Right ventricle myocardium inferior (tissue), 1 donor: ENCODE measurements at regions not wholly inside any gene's neighbourhood (a gene's known extent, or its start where the extent isn't known, plus 50 kb on each side); places are given as distances from the start of the nearest gene placed in this dataset.

Source experiments
- ATAC-seq: fragments of 200-7000 bp; cut with Tn5 transposase; one replicate; pipeline ENCODE4 v1.9.1; 2020; ENCODE audit warnings: mild to moderate bottlenecking, moderate library complexity
- DNase-seq: peaks from one replicate; pipeline ENCODE4 v3.0.0; 2021; ENCODE audit errors: missing footprints
- intact Hi-C: fragments of 100-400 bp; cut with DNase I; formaldehyde crosslinking; loops from one replicate; pipeline ENCODE4 v1.11.0; 2022
- donor health status: DM: no; HTN: yes; CAD: no; lungs with severe emphysema.

DNA sequence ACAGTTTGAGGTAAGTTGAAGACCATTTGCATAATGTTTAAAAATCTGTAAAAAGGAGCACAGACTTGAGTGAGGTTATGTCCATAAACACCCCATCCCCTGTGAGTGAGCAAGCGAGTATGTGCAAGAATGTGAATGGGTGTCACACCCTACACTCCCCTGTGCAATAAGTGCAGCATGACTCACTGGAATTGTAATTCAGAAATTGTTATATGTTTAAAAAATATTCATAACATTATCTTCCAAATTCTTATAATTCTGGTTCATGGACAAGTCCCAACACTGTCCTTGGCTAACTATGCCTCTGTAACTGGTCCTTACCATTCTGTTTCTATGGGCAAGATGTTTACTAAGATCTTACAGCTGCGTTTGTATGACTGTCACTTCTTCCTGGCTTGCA, 207.8 kb upstream of the FAR2 start:
- ATAC-seq = no peak
- DNase-seq = no peak
- intact Hi-C loops = no loop called here

DNA sequence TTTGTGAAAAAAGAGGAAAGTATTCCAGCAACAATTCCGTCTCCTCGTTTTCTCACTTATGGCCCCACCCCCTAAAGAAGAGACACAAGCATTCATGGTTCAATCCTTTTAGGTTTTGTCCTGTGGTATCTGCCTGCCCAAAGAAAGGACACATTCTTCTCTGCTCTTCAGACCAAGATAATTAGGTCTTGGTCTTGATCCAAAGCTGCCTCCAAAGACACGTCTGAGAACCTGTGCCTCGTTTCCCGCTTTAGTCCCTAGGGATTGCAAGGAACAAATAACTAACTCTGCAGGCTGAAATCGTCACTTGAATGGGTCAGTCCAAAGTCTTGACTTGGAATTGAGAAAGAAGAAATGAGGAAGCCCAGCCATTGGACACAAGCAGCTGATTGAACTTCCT, 202.7 kb upstream of the FAR2 start:
- no peak for ATAC-seq
- intact Hi-C loops = no loop called here
- no peak for DNase-seq

DNA sequence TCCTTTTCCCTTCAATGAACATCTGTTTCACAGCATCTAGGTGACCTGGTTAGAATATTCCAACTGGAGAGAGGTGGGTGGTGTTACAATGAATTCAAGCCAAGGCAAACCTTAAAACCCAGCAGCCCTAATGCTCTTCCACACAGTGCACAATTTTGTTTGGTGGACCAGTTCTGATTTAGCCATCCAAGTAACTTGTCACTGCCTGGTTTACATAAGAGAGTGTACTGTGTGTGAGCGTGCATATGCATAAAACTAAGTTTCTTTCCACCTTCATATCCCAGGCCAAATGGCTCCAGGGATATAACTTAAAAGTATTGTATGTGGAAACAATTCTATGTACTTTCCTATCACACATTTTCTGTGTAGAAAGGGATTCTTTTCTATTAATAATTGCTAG, 200.4 kb upstream of the FAR2 start:
- no peak for ATAC-seq

DNA sequence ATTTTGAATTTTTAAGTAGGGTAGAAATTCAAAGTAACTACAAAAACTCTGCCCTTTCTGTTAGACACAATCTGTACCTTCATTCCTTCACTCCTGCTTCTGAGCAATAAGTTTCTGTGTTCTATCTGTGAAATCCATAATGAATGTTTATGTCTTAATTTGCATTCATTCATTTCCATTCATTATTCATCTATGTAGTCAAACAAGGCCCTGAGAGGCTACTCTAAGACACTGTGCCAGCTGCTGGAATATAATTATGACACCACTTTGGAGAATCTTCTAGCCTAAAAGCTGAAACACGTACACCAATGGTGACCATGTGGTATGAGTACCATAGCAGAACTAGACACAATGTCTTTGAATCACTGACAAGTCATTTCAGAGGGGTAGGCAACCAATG, 199.9 kb upstream of the FAR2 start:
- intact Hi-C loops = no loop called here
- DNase-seq (no peak), ATAC-seq (no peak)

More for the DNA sequence above, 200.4 kb upstream of the FAR2 start:
- no peak for DNase-seq
- intact Hi-C loops = no loop called here

DNA sequence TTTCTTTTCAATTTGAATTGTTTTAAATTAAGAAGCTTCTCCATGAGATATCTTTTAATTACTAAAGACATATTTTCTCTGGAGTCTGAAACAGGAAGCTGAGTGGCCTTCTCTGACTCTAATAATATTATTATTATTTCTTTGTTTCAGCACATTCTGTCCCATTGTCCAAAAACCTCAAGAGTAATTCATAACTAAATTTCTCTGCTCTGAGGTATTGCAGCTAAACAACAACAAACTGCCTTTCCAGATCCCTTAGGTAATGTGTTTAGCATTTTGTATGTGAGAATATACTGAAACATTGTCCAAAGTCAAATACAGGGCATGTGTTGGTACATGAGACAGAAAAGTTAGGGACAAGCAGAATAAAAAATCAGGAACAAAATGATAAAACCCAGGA, 199.0 kb upstream of the FAR2 start:
- DNase-seq (no peak), ATAC-seq (no peak)
- intact Hi-C loops = no loop called here

DNA sequence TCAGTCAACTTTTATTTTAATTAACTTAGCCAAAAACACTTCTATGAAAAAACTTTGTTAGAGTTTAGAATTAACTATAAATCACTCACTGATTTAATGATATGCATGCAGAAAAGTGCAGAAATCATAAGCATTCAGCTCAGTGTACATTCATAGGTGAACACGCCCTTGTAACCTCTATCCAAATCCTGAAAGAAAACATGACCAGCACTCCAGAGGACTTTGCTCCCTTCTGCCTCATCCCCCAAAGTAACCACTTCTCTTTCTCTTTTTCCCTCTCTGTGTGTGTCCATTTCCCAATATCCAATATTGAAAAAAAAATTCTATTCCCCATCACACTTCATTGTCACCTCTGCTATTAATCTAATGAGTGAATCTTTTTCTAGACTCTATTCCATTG, 197.1 kb upstream of the FAR2 start:
- DNase-seq (no peak), ATAC-seq (no peak)
- intact Hi-C loops = no loop called here

DNA sequence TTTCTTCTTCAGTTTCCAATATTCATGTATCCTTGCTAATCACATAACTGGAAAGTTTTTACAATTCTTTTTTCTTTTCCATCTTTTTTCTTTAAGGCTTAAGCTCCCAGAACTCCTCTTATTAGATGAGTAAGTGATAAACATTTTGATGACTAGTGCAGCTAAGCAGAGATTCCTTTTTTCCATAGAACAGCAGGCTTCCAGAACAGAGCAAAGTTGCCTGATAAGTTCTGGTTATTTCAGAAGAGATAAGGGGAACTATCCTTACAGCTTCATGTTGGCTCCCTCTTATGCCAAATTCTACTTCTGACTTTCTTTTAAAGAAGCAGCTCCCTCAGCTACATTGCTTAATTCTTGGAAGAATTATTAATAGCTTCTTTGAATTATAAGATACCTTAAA, 194.7 kb upstream of the FAR2 start:
- intact Hi-C loops = no loop called here
- ATAC-seq (no peak), DNase-seq (no peak)

DNA sequence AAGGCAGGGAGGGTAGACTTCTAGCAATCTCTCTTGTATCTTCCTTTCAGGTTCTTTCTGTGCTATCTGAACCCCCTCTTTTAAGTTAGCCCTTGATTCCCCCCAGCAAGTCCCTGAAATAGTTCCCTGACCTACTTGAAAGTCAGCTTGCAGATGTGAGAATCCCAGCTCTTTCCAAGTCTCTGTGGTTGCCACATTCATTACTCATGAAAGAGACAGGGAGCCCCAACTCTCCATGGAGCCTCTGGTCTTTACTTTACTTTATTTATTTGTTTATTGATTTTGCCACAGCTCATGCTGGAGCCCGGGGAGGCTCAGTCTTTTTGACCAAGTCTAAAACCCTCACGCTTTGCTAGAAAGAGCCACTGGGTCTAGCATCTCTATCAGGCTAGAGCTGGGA, 193.6 kb upstream of the FAR2 start:
- ATAC-seq (no peak), DNase-seq (no peak)
- intact Hi-C loops = no loop called here

DNA sequence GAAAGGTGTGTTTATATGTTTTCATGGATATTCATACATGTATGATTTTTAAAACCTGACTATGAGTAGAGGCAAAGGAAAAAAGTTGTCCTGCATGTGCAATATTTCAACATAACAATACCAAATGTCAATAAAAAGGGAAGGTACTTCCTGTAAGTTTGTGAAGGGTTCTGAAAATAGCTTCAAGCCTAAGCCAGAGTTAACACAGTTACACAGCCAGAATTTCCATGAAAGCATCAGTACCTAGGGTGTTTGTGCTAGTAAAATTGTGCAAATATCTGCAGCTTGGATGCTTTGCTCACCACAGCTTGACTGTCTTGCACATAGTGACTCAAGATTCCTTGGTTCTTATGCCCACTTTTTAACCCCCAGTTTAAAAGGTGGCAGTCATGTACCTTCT, 193.1 kb upstream of the FAR2 start:
- DNase-seq = no peak
- intact Hi-C loops = no loop called here
- no peak for ATAC-seq

DNA sequence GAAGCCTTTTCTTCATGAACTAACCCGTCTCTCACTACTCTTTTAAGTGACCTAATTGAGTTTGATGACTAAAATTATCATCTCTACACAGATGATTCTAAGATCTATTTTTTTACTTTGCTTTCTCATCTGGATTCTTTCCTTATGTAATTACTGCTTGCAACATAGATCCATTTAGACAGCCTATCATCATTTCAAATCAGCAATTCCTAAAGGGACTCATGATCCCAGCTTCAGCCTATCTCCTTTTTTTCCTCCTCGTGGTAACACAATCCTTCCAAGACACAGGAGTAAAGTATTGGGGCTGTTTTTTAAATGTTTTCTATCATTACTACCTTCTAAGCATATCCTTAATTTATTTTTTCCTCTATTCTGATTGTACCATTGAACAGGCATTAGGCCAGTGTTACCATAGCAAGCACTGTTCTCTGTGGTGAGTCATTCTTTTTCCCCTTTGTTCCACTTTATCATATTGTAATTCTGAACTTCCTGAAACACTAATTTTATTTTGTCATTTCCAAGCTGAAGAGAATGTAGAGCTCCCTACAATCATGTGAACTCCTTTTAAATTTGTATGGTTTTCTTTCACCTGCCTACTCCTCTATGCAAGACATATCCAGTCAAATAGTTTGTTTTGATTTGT, 190.4 kb upstream of the FAR2 start:
- ATAC-seq = no peak
- no peak for DNase-seq
- intact Hi-C loops = no loop called here

DNA sequence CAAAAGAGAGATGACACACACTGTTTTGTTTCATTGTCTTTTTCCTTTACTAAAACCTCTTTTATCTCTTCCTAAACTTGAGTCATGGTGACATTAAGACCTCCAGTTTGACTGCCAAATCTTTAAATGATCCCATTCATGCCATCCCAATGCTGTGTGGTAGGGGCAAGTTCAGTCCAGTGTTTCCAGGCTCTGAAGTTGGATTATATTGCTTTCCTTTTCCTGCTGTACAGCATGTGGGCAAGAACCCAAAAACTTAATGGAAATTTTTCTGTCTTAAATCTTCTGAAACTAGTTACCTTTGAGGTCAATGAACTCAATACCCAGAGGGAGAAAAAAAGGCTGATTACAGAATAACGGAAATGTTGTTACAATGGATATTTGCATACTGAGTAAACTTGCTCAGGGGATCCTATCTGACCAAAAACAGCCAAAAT, 187.1 kb upstream of the FAR2 start:
- intact Hi-C loops = no loop called here
- ATAC-seq (no peak), DNase-seq (no peak)

DNA sequence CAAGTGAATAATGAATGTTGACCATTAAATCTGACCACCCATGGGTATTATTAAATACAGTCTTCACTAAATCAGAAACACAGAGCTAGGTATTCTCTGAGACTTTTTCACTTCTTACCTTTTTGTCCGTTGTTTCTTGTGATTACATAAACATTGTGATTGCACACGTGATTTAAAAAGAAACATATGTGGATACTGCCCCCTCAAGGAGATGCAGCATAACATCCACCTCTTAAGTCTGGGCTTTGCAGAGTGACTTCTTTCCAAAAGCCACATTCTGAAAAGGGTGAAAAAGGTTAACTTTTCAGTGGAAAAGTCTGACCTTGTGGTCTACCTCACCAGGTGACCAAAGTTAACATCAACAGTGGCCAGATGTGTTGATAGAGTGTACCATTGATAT, 185.5 kb upstream of the FAR2 start:
- intact Hi-C loops = no loop called here
- ATAC-seq (no peak), DNase-seq (no peak)

DNA sequence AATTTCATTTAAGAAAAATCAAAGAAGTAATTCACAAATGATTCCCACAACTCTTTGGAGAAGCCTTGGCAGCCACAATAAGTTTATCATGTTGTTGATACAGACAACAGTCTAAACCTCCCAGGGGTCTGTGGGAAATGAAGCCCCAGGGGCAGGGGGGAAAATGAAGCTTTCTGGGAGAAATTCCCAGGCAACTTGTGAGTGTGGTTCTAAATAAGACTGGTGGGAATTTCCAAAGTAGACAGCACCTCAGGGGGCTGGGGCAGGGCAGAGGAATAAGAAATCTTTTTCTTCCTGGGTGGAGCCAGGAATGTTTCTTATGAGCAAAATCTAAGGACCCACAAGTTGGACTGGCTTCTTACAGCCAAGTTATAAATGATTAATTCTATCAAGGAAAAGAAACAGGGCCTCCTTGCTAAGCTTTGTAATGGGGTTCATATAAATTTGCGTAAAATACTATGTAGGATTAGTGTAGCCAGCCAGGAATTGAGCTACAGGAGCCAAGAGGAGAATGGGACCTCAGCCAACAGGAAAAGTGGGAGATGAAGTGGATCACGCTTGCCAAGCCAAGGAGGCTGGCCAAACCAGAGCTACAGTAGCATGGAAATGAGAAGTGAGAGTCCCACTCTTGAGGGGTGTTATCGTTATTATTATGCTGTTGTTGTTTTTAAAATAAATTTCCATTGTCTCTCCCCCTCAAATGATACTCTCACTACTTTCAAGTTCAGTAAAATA, 182.9 kb upstream of the FAR2 start:
- DNase-seq = peak; percentile 68
- intact Hi-C loops = no loop called here
- ATAC-seq = peak; percentile 70

DNA sequence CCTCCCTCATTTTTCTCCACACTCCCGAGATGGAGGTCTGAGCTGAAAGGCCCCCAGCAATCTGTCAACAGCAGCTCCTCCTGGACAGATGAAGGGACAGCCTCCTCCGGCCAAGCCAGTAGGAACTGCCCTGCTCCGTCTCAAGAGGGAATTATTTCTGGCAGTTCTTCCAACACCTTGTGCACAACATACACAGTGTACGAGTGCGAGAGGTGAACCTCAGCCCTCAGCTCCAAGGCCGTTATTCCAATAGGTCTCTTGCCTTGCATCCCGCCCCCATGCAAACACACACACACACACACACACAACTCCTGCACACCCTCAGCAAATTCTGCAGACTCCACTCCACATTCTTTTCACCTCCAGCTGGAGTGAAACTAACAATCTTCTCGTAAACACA, 181.7 kb upstream of the FAR2 start:
- intact Hi-C loops = no loop called here
- ATAC-seq (no peak), DNase-seq (no peak)

DNA sequence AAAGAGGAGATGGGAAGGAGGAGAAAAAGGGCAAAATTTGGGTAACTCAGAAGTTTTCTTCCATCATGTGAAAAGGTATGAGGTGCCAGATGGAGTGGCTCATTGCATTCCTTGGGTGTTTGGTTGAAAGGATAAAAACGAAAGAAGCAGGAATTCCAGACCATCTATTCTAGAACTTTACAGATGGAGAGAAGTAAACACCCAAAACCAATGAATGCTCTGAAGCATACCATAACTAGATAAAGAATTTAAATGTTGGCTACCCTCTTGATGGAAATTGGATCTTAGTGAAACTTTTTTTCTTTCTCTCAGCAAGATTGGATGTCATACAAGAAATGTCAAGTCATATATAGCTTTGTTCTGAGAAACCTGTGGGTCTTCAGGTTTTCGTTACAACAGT, 175.6 kb upstream of the FAR2 start:
- DNase-seq = no peak
- ATAC-seq = no peak
- intact Hi-C loops = no loop called here

DNA sequence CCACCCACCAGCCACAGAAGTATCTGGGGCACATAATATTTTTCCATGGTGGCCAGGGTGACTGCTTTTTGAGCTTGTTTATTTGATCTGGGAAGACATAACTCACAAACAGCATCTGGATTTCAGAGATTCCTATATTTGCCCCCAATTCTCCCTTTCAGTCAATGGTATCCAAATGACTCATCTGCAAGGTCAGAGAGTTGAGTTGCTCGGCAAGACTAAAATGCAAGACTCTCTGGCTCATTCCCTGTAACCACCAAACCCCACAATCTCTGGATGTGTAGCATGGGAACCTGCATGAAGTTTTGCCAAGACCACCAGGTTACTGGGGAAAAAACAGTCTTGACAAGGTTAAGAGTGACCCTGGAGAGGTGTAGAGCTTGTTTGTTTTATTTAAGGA, 174.9 kb upstream of the FAR2 start:
- ATAC-seq (no peak), DNase-seq (no peak)
- intact Hi-C loops = no loop called here

DNA sequence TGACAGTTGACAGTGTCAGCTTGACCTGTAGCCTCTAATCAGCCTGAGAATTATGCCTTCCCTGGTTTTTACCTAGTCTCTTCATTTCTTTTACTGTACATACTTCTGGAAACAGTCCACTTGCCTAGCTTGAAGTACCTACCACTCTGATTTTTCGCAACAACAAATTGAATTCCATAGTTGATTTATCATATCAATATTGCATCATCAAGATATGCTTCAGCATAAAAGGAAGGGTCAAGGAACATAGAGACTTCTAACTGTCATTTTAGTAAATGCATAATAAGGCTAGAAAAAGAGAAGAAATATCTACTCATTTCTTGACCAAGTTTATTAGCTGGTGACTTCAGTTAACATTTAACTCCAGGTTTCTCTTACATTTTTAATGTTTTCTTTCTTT, 174.2 kb upstream of the FAR2 start:
- ATAC-seq (no peak), DNase-seq (no peak)
- intact Hi-C loops = no loop called here

DNA sequence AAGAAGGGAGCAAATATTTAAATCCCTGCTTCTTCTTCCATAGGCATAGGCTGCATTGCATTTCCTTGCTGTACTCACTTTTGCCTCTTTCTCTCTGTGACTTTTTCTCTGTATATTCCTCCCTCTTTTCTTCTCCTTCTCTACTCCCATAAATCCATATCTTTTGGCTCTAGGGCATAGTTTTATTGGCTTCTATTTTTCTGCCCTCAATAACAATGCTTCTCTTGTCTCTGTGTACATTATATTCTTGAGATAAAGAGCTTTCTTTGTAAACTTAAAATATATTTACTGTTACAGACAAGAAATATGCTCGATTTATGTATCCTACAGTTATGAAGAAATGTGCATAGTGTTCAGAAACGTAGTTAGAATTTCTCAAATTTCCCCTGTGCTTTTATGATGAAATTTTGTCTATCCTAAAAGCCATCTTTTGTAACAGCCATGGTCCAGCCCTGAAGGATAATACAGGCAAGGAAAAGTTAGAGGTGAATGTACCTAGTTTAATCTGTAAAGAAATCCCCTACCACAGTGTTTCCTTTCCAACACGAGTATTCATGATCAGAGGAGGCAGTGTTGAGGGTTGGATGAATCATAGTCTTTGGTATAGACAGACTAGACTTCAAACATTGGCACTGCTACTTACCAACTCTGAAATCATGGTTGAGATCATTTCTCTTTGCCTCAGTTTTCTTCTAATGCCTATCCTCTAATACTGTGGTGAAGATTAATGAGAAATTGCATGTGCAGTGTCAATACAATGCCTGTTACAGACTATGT, 173.3 kb upstream of the FAR2 start:
- no peak for ATAC-seq
- intact Hi-C loops = no loop called here
- no peak for DNase-seq

DNA sequence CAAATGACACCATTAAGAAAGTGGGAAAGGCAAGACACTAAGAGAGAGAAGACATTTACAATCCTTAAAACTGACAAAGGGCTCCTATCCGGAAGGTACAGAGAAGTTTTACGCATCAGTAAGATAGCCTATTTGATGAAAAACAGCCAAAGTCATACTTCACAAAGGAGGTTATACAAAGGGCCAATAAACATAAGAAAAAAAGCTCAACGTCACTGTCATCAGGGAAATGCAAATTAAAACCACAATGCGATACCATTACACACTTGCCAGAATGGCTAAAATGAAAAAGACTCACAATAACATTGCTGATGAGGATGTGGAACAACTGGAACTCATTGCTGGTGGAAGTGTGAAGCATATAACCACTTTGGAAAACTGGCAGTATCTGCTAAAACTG, 168.6 kb upstream of the FAR2 start:
- intact Hi-C loops = loop anchor here (10.0 kb wide), 1 partner anchor 86 kb away; no protein-coding TSS in a partner anchor
- DNase-seq (no peak), ATAC-seq (no peak)
